Peyer's patch (tissue), 4 donors: ENCODE measurements at regions not wholly inside any gene's neighbourhood (a gene's known extent, or its start where the extent isn't known, plus 50 kb on each side); places are given as distances from the start of the nearest gene placed in this dataset.

Source experiments
- DNase-seq, 3 donors: peaks; one replicate each; pipeline ENCODE4 v3.0.0-alpha.2; 2017 to 2019
- H3K27ac ChIP-seq, 4 donors: fragments of 200-600 bp; sonication (generic); one replicate each; pipeline ENCODE4 v1.5.1; 2016 to 2019
- H3K27me3 ChIP-seq, 2 donors: fragments of 200-600 bp; sonication (generic); one replicate each; pipeline ENCODE4 v1.5.1; 2019
- H3K36me3 ChIP-seq, 3 donors: fragments of 200-600 bp; sonication (generic); one replicate each; pipeline ENCODE4 v1.5.1; 2016 to 2019
- H3K4me1 ChIP-seq, 4 donors: fragments of 200-600 bp; sonication (generic); one replicate each; pipeline ENCODE4 v1.5.1; 2016 to 2019
- H3K4me3 ChIP-seq, 4 donors: fragments of 200-600 bp; sonication (generic); 1 replicate in 3 of 4; 2 replicates in 1 of 4; pipeline ENCODE4 v1.5.1; 2016 to 2019; ENCODE audit warnings: mild to moderate bottlenecking in 1 of 4
- H3K9me3 ChIP-seq, 4 donors: fragments of 200-600 bp; sonication (generic); one replicate each; pipeline ENCODE4 v1.5.1; 2016 to 2019; ENCODE audit warnings: mild to moderate bottlenecking in 1 of 4
- POLR2A ChIP-seq, 2 donors: fragments of 450-650 bp; IDR thresholded peaks; one replicate each; pipeline ENCODE4 v1.5.1; 2017; ENCODE audit warnings: antibody characterized with exemption in 2 of 2, mild to moderate bottlenecking in 2 of 2, moderate library complexity in 2 of 2
- TF ChIP-seq, protein P1 (sequence below), 6 experiments: fragments of 450-650 bp in 4 of 6; fragments of 200-600 bp in 2 of 6; sonication (generic) in 1 of 6; IDR thresholded peaks; one replicate each; pipeline ENCODE4 v1.5.1; 2017 to 2019; ENCODE audit warnings: antibody characterized with exemption in 6 of 6, mild to moderate bottlenecking in 3 of 6, moderate library complexity in 1 of 6

DNA sequence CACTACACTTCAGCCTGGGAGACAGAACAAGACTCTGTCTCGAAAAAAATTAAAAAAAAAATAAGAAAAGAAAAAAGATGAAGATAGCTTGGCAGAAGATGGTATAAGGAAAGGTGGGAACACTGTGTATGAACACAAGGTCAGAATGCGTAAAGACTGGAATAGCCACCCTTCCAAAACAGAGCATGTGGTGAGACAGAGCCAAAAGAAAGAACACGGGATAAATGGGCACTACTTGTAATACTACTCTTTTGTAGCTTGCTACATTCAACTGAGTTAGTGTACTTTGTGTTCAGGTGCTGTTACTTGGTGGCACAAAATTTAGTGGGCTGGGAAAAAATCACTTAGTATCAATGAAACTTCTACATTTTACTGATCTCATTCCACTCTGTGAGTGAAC is 628.6 kb upstream of the KIRREL3 start:
- no peak overlapping the region for H3K4me3 ChIP-seq
- no peaks in the 10 kb centered on the region for H3K27me3 ChIP-seq
- H3K9me3 ChIP-seq, result no peaks in the 10 kb centered on the region
- no peak for DNase-seq
- H3K27ac ChIP-seq, result no peak overlapping the region
- TF ChIP-seq, protein P1, sequence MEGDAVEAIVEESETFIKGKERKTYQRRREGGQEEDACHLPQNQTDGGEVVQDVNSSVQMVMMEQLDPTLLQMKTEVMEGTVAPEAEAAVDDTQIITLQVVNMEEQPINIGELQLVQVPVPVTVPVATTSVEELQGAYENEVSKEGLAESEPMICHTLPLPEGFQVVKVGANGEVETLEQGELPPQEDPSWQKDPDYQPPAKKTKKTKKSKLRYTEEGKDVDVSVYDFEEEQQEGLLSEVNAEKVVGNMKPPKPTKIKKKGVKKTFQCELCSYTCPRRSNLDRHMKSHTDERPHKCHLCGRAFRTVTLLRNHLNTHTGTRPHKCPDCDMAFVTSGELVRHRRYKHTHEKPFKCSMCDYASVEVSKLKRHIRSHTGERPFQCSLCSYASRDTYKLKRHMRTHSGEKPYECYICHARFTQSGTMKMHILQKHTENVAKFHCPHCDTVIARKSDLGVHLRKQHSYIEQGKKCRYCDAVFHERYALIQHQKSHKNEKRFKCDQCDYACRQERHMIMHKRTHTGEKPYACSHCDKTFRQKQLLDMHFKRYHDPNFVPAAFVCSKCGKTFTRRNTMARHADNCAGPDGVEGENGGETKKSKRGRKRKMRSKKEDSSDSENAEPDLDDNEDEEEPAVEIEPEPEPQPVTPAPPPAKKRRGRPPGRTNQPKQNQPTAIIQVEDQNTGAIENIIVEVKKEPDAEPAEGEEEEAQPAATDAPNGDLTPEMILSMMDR (IDR thresholded peaks at IDR 0.05), result no peak
- no peak for TF ChIP-seq POLR2A (IDR thresholded peaks at IDR 0.05)
- H3K4me1 ChIP-seq, result peaks cover 0 to 5% (median 0%) of the 10 kb centered on the region in 4 donors
- H3K36me3 ChIP-seq, result no peaks in the 10 kb centered on the region

DNA sequence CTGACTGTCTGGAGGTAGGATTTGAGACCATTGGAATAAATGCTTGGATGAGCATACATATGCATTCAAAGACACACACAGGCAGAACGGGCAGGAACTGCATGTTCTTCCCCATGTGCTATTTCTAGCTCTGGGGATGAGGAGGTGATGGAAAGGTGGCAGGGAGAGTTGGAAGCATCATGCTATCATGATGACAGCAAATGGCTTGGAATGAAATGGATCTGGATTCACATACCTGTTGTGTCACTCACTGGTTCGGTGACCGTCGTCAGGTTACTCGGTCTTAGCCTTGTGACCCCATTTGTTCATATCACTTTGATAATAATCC is 627.9 kb upstream of the KIRREL3 start:
- H3K36me3 ChIP-seq, result no peaks in the 10 kb centered on the region
- H3K27me3 ChIP-seq, result no peaks in the 10 kb centered on the region
- no peak for DNase-seq
- no peak overlapping the region for H3K4me3 ChIP-seq
- peaks cover 0 to 5% (median 0%) of the 10 kb centered on the region in 4 donors for H3K4me1 ChIP-seq
- H3K27ac ChIP-seq, result no peak overlapping the region
- H3K9me3 ChIP-seq, result no peaks in the 10 kb centered on the region
- TF ChIP-seq, protein P1 (IDR thresholded peaks at IDR 0.05), result no peak
- no peak for TF ChIP-seq POLR2A (IDR thresholded peaks at IDR 0.05)

DNA sequence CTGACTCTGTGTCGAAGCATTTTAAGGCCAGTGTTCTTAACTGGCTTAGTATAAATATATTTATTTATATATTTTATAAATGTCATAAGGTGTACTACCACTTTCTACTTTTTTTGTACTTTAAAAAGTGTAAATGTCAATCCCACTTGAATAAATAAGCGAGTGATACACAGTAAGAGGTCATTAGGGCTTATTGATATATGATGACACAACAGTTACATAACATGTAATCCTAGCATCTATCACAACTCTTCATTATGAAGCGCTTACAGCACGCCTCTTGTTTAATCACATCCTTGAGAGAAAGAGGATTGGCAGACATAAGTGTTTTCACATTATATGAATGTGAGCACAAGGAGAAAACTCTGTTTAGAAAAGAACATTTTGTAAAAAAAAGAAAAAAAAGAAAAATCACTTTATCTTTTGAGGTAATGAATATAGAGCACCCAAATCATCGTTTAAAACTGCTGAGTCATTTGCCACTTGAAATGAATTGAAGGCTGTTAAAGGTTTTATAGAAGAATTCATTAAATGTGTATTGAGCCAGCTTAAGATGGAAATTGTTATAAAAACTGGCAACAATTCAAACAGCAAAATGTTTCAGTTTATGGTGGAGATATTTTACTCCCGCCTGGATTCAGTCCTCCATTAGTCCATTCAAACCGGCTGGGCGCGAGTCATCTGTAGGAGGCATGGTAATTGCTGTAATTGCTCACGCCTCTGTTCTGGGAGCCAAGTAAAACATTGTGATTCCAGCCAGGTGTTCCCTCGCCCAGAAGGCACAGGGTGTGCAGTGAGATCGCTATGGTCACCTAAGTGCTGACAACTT is 627.3 kb upstream of the KIRREL3 start:
- no peak for TF ChIP-seq POLR2A (IDR thresholded peaks at IDR 0.05)
- TF ChIP-seq, protein P1 (IDR thresholded peaks at IDR 0.05), result peak in 1 of 6 experiments; percentile 10
- Histone ChIP-seq H3K27me3 (no peaks in the 10 kb centered on the region), H3K9me3 (no peaks in the 10 kb centered on the region), H3K4me1 (peaks cover 0 to 5% (median 0%) of the 10 kb centered on the region in 4 donors), H3K27ac (no peak overlapping the region), H3K4me3 (no peak overlapping the region), H3K36me3 (no peaks in the 10 kb centered on the region)
- peak in 2 of 3 donors; percentile 56 to 65 for DNase-seq

DNA sequence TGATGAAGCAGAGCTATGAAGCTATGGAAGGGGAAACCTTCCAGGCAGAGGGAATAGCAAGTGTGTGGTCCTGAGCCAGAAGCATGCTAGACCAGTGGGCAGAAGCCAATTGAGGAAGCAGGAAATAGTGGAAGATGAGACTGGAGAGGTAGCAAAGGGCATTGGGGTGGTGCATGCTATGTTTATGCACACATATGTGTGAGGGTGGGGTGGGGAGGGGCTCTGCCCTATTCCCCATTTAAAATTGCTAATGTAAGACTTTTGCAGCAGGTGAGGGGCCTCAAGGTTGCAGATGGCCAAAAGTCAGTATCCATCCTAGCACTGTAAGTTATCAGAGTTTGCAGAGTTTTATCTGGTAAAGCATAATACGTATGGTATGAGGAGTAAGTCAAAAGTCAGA is 626.6 kb upstream of the KIRREL3 start:
- Histone ChIP-seq H3K36me3 (no peaks in the 10 kb centered on the region), H3K9me3 (no peaks in the 10 kb centered on the region), H3K4me3 (no peak overlapping the region), H3K4me1 (peaks cover 0 to 5% (median 0%) of the 10 kb centered on the region in 4 donors), H3K27ac (no peak overlapping the region), H3K27me3 (no peaks in the 10 kb centered on the region)
- DNase-seq, result no peak
- TF ChIP-seq POLR2A (IDR thresholded peaks at IDR 0.05), result no peak
- TF ChIP-seq, protein P1 (IDR thresholded peaks at IDR 0.05), result no peak

DNA sequence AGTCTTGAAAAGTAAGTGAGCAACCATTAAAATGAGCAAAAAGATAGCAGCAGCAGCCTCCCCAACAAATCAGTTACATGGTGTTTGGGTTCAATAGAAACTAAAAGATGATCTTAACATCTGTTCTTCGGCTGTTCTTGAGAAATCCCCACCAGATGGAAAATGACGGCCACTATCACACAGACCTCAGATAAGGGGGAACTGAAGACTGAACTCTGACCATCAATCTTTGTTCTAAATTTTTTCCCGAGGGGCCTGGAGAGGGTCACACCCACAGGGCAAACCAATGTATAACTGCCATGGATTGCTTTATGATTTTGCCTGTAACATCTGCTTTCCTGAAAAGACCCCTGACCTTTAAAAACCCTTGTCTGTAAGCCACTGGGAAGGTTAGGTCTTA is 624.8 kb upstream of the KIRREL3 start:
- Histone ChIP-seq H3K9me3 (no peaks in the 10 kb centered on the region), H3K36me3 (no peaks in the 10 kb centered on the region), H3K4me1 (peaks cover 0 to 5% (median 0%) of the 10 kb centered on the region in 4 donors), H3K4me3 (no peak overlapping the region), H3K27ac (no peak overlapping the region), H3K27me3 (no peaks in the 10 kb centered on the region)
- TF ChIP-seq, protein P1 (IDR thresholded peaks at IDR 0.05), result no peak
- TF ChIP-seq POLR2A (IDR thresholded peaks at IDR 0.05), result no peak
- no peak for DNase-seq
